A549 (cell line): ENCODE measurements at regions not wholly inside any gene's neighbourhood (a gene's known extent, or its start where the extent isn't known, plus 50 kb on each side); places are given as distances from the start of the nearest gene placed in this dataset.

Experiments used
- ATAC-seq, 2 experiments: fragments of 200-7000 bp in 1 of 2; fragments of >200 bp in 1 of 2; cut with Nextera tagmentation in 1 of 2; cut with Tn5 transposase in 1 of 2; 3 replicates each; pipeline versions ENCODE4 v1.8.0 to v1.9.1; 2018 to 2020; ENCODE audit warnings: mild to moderate bottlenecking in 1 of 2, moderate library complexity in 1 of 2
- CTCF ChIA-PET: fragments of 300-600 bp; sonication (Branson Sonifier 250); formaldehyde crosslinking; extraction: SDS; loops from one replicate; lab custom pipeline; 2021; ENCODE audit warnings: antibody characterized with exemption, inconsistent platforms; lab: Yijun Ruan, JAX
- POLR2A ChIA-PET: fragments of 350-600 bp; formaldehyde crosslinking; extraction: SDS; loops from one replicate; lab custom pipeline; 2021; ENCODE audit warnings: antibody characterized with exemption, inconsistent platforms; lab: Yijun Ruan, JAX
- DNase-seq, 2 experiments: peaks; one replicate each; pipeline versions ENCODE4 v3.0.0 to v3.0.0-alpha.2; 2011 to 2016; ENCODE audit warnings: low read depth in 1 of 2, low spot score in 1 of 2
- FAIRE-seq: peaks from 2 replicates; lab custom pipeline; 2011; peaks lifted over from hg19 to GRCh38; lab: Jason Lieb, UNC
- H3K27ac ChIP-seq, 2 experiments: fragments of >200 bp; sonication (Bioruptor Twin); formaldehyde crosslinking; 3 replicates each; pipeline ENCODE4 v1.5.1; 2016 to 2017
- H3K4me1 ChIP-seq: fragments of >200 bp; sonication (Bioruptor Twin); formaldehyde crosslinking; 3 replicates; pipeline ENCODE4 v1.6.1; 2016
- H3K4me2 ChIP-seq: fragments of >200 bp; sonication (Bioruptor Twin); formaldehyde crosslinking; 3 replicates; pipeline ENCODE4 v1.6.1; 2016
- H3K4me3 ChIP-seq: fragments of >200 bp; sonication (Bioruptor Twin); formaldehyde crosslinking; 3 replicates; pipeline ENCODE4 v1.5.1; 2016
- H3K9me3 ChIP-seq: fragments of >200 bp; sonication (Bioruptor Twin); formaldehyde crosslinking; 3 replicates; pipeline ENCODE4 v1.6.1; 2016
- BCL3 ChIP-seq: fragments of >200 bp; sonication (Bioruptor Twin); formaldehyde crosslinking; IDR thresholded peaks from 3 replicates; pipeline ENCODE4 v1.6.1; 2016
- CHD4 ChIP-seq: fragments of 200-600 bp; sonication (generic); IDR thresholded peaks from 2 replicates; pipeline ENCODE4 v1.6.1; 2016; ENCODE audit warnings: antibody characterized with exemption, mild to moderate bottlenecking, borderline replicate concordance
- E2F6 ChIP-seq: IDR thresholded peaks from 2 replicates; pipeline ENCODE4 v1.6.1; 2012; ENCODE audit warnings: low read depth, borderline replicate concordance
- ELK1 ChIP-seq: fragments of 150-350 bp; IDR thresholded peaks from 2 replicates; pipeline ENCODE4 v1.6.1; 2014; ENCODE audit warnings: low read depth, mild to moderate bottlenecking, low read length
- EP300 ChIP-seq, 2 experiments: fragments of >200 bp; sonication (Bioruptor Twin); formaldehyde crosslinking; IDR thresholded peaks; 2 replicates in 1 of 2; 3 replicates in 1 of 2; pipeline ENCODE4 v1.6.1; 2016 to 2017
- HOXB13 ChIP-seq: fragments of 250-450 bp; sonication (Bioruptor Pico); IDR thresholded peaks from 2 replicates; pipeline ENCODE4 v1.5.0; 2020; ENCODE audit warnings: low read depth, mild to moderate bottlenecking, moderate library complexity
- KDM5A ChIP-seq: fragments of 200-600 bp; sonication (generic); IDR thresholded peaks from 2 replicates; pipeline ENCODE4 v1.6.1; 2016; ENCODE audit warnings: antibody characterized with exemption, mild to moderate bottlenecking
- MAX ChIP-seq: IDR thresholded peaks from 2 replicates; pipeline ENCODE4 v1.6.1; 2012
- NPAS2 ChIP-seq: fragments of 250-450 bp; sonication (Bioruptor Pico); IDR thresholded peaks from 2 replicates; pipeline ENCODE4 v1.8.0; 2022; ENCODE audit warnings: mild to moderate bottlenecking, moderate library complexity, borderline replicate concordance
- NR3C1 ChIP-seq: fragments of >200 bp; sonication (Bioruptor Twin); formaldehyde crosslinking; IDR thresholded peaks from 3 replicates; pipeline ENCODE4 v1.6.1; 2017
- REST ChIP-seq: fragments of 200-600 bp; sonication (generic); IDR thresholded peaks from 2 replicates; pipeline ENCODE4 v1.6.1; 2016; ENCODE audit warnings: antibody characterized with exemption, mild to moderate bottlenecking, moderate library complexity
- RNF2 ChIP-seq: fragments of 200-600 bp; sonication (generic); IDR thresholded peaks from 2 replicates; pipeline ENCODE4 v1.6.1; 2016; ENCODE audit warnings: low read depth, mild to moderate bottlenecking, antibody characterized with exemption, moderate library complexity, borderline replicate concordance
- TFCP2L1 ChIP-seq: fragments of 250-450 bp; sonication (Bioruptor Pico); IDR thresholded peaks from 2 replicates; pipeline ENCODE4 v1.5.0; 2021; ENCODE audit warnings: mild to moderate bottlenecking
- TP53 ChIP-seq: fragments of 250-450 bp; sonication (Bioruptor Pico); IDR thresholded peaks from 2 replicates; pipeline ENCODE4 v1.5.0; 2021; ENCODE audit warnings: mild to moderate bottlenecking, moderate library complexity
- USF2 ChIP-seq: fragments of 450-650 bp; IDR thresholded peaks from 2 replicates; pipeline ENCODE4 v1.6.1; 2014; ENCODE audit warnings: antibody characterized with exemption
- ZC3H11A ChIP-seq: fragments of 450-650 bp; IDR thresholded peaks from 2 replicates; pipeline ENCODE4 v1.6.1; 2014; ENCODE audit warnings: antibody characterized with exemption, mild to moderate bottlenecking
- WGBS: methylation state at CpG from one replicate; pipeline ENCODE4 v1.1.6; 2017; ENCODE audit errors: missing lambda C conversion rate; 5-methylcytosine and 5-hydroxymethylcytosine counted together

GRCh38 chr6:77143659-77144447 is 319.4 kb downstream of the HTR1B start:
- ATAC-seq (no peak), DNase-seq (no peak), FAIRE-seq (no peak)
- POLR2A ChIA-PET = no interaction called here
- CTCF ChIA-PET = no interaction called here
- no peak overlapping the region for H3K4me2 ChIP-seq
- H3K4me1 ChIP-seq = no peaks in the 10 kb centered on the region
- 54% methylated on average over 5 of the region's 5 CpGs for WGBS
- H3K27ac ChIP-seq = no peak overlapping the region
- no peak for TF ChIP-seq KDM5A
- no peak overlapping the region for H3K4me3 ChIP-seq
- no peaks in the 10 kb centered on the region for H3K9me3 ChIP-seq

- TF ChIP-seq RNF2 = no peak
- TF ChIP-seq TFCP2L1 (CRISPR knock-in tag) = no peak
- TF ChIP-seq NR3C1 = no peak
- TF ChIP-seq MAX = no peak
- no peak overlapping the region for H3K4me3 ChIP-seq
- no peak overlapping the region for H3K27ac ChIP-seq
- no peaks in the 10 kb centered on the region for H3K4me1 ChIP-seq
- no peak for DNase-seq
- ChIA-PET POLR2A (no interaction called here), CTCF (no interaction called here)
- no peak for ATAC-seq
- no peak overlapping the region for H3K4me2 ChIP-seq
- H3K9me3 ChIP-seq = no peaks in the 10 kb centered on the region
- FAIRE-seq = no peak
Observed at GRCh38 chr6:77136086-77136485, 327.2 kb downstream of the HTR1B start.

- H3K4me1 ChIP-seq = no peaks in the 10 kb centered on the region
- FAIRE-seq = no peak
Observed at GRCh38 chr6:77133031-77133430, 330.3 kb downstream of the HTR1B start.

More at GRCh38 chr6:77133031-77133430, 330.3 kb downstream of the HTR1B start:
- ChIA-PET CTCF (no interaction called here), POLR2A (no interaction called here)
- Histone ChIP-seq H3K9me3 (no peaks in the 10 kb centered on the region), H3K4me2 (no peak overlapping the region), H3K27ac (no peak overlapping the region), H3K4me3 (no peak overlapping the region)
- DNase-seq (no peak), ATAC-seq (no peak)
- WGBS = 54% methylated on average over 5 of the region's 5 CpGs
- TF ChIP-seq ELK1 (no peak), NPAS2 (no peak), USF2 (no peak), REST (no peak), BCL3 (no peak), HOXB13 (CRISPR knock-in tag) (no peak), CHD4 (no peak), E2F6 (no peak), RNF2 (no peak), TP53 (CRISPR knock-in tag) (no peak), ZC3H11A (no peak), EP300 (IDR thresholded peaks at IDR 0.05) (no peak)
